ENCODE measurements at regions not wholly inside any gene's neighbourhood (a gene's known extent, or its start where the extent isn't known, plus 50 kb on each side); places are given as distances from the start of the nearest gene placed in this dataset.

- no peak for TF ChIP-seq CTCF (conservative IDR thresholded peaks at IDR 0.05)
- no peak for TF ChIP-seq ZFX (IDR thresholded peaks at IDR 0.05)
These were observed 139.7 kb upstream of the ROPN1 start for GRCh38 chr3:124131580-124131979.
